Muscle of leg (tissue), 3 donors: ENCODE measurements at regions not wholly inside any gene's neighbourhood (a gene's known extent, or its start where the extent isn't known, plus 50 kb on each side); places are given as distances from the start of the nearest gene placed in this dataset.

ENCODE experiments used
- DNase-seq: peaks from one replicate; pipeline ENCODE4 v3.0.0; 2013
- H3K27ac ChIP-seq: one replicate; pipeline ENCODE4 v1.5.1; 2013; ENCODE audit warnings: mild to moderate bottlenecking, low read length, control low read depth
- H3K27me3 ChIP-seq: one replicate; pipeline ENCODE4 v1.6.1; 2013; ENCODE audit warnings: low read length; ENCODE audit not compliant: control insufficient read depth, insufficient read depth
- H3K36me3 ChIP-seq: one replicate; pipeline ENCODE4 v1.6.1; 2013; ENCODE audit warnings: low read length; ENCODE audit not compliant: control insufficient read depth, insufficient read depth
- H3K4me1 ChIP-seq: one replicate; pipeline ENCODE4 v1.6.1; 2013; ENCODE audit warnings: low read length; ENCODE audit not compliant: control insufficient read depth, insufficient read depth
- H3K4me3 ChIP-seq: one replicate; pipeline ENCODE4 v1.5.1; 2013; ENCODE audit warnings: low read length, control low read depth
- H3K9me3 ChIP-seq: replicated peaks from 2 replicates; pipeline ENCODE4 v1.6.1; 2013; ENCODE audit warnings: low read depth, low read length; ENCODE audit not compliant: control insufficient read depth
- WGBS: methylation state at CpG from one replicate; pipeline ENCODE4 v1.1.5; 2013; ENCODE audit warnings: missing lambda C conversion rate; ENCODE audit not compliant: insufficient coverage; 5-methylcytosine and 5-hydroxymethylcytosine counted together

DNA sequence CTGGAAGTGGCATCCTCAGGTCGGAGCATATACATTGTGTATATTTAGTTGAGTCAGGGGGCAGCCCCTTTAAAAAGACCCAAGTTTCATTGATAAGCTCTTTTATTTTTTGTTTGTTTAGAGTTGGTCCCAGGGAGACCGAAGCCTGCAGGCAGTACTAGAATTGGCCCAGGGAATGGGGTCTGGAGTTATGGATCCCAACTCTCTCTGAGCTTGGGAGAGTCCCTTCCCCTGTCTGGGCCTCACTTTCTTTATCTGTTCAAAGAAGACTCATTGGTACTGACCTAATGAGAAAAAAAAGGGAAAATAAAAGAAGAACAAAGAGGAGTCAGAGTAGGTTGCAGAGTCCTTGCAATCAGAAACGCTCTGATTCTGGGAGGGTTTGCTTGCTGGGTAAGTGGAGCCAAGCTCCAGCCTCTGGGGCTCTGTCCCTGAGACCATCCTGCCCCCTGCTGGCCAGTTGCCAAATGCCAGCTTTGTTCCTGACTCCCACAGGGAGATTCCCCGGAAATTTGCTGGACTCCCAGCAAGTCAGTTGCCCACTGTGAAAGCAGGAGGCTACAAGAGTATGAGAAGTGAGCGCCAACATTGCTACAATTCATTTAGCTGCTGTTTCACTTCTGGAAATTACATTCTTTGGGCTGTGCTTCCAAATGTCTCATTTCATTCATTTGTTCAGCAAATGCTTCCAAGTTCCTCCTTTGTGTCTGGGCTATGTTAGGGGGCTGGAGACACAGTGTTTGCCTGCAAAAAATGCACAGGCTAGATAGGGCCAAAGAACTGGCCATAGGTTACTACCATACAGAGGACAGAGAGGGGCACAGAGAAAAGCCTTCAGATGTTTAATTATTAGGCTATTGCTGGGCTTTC, 156.2 kb downstream of the MELK start:
- Histone ChIP-seq H3K9me3 (no peaks in the 10 kb centered on the region), H3K27me3 (peaks cover 3% of the 10 kb centered on the region), H3K27ac (no peak overlapping the region), H3K36me3 (no peaks in the 10 kb centered on the region), H3K4me3 (no peak overlapping the region), H3K4me1 (no peaks in the 10 kb centered on the region)
- 15% methylated on average over 4 of the region's 5 CpGs for WGBS
- DNase-seq, result peak; percentile 25

- DNase-seq, result no peak
- no peak overlapping the region for H3K27ac ChIP-seq
- H3K9me3 ChIP-seq, result no peaks in the 10 kb centered on the region
- no peaks in the 10 kb centered on the region for H3K36me3 ChIP-seq
- H3K27me3 ChIP-seq, result peaks cover 3% of the 10 kb centered on the region
- no peak overlapping the region for H3K4me3 ChIP-seq
- H3K4me1 ChIP-seq, result no peaks in the 10 kb centered on the region
- no CpG with 5 or more reads among the region's 2 CpGs for WGBS
Measured at GRCh38 chr9:36729906-36730305, 157.2 kb downstream of the MELK start.

DNA sequence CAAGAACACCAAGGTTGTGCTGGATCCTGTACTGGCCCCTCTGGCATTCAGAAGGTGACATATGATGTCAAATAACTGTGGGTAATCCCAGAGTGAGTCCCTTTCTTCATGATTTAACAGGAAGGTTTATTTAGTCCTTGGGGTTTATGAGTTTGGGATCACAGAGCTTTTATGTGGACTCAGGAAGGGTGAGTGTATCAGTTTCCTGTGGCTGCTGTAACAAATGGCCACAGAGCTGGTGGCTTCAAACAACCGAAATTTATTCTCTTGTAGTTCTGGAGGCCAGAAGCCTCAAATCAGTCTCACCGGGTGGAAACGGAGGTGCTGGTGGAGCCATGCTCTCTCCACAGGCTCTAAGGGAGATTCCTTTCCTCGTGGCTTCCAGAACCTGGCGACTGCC, 157.7 kb downstream of the MELK start:
- H3K27me3 ChIP-seq, result peaks cover 5% of the 10 kb centered on the region
- no peaks in the 10 kb centered on the region for H3K9me3 ChIP-seq
- H3K36me3 ChIP-seq, result no peaks in the 10 kb centered on the region
- H3K27ac ChIP-seq, result no peak overlapping the region
- no peak for DNase-seq
- H3K4me1 ChIP-seq, result no peaks in the 10 kb centered on the region
- H3K4me3 ChIP-seq, result no peak overlapping the region
- WGBS, result 70% methylated on average over 5 of the region's 5 CpGs

DNA sequence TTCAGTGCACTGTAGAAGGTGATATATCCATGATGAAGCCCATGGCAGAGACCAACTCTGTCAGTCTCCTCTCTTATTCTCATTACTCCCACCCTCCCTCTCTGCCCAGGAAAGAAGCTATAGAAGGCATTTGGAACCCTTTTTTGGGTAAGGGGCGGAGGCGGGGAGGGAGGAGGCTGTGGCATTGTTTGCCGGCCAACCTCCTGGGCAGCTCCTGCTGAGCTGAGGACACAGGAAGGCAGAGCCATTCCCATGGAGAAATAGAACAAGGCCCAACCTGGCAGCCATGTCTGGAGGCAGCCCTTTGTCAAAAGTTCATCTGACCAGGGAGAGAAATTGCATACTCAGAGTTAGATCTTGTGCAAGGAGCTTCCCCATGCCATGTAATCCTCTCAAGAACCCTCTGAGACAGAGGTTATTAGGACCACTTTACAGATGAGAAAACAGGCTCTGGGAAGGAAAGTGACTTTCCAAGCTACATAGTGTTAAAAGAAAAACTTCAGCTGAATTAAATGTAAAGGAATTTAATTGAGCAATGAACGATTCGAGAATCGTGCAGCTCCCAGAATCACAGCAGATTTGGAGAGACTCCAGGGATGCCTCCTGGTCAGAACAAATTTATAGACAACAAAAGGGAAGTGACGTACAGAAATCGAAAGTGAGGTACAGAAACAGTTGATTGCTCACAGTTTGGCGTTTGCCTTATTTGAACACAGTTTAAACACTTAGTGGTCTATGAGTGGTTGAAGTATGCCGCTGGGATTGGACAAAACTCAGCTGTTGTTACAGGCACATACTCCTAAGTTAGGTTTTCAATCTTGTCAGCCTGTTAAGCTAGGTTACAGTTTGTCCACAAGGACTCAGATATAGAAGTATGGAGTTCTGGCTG, 158.6 kb downstream of the MELK start:
- H3K36me3 ChIP-seq, result no peaks in the 10 kb centered on the region
- no peak overlapping the region for H3K4me3 ChIP-seq
- H3K27me3 ChIP-seq, result peaks cover 5% of the 10 kb centered on the region
- no peaks in the 10 kb centered on the region for H3K4me1 ChIP-seq
- no peak overlapping the region for H3K27ac ChIP-seq
- no peak for DNase-seq
- H3K9me3 ChIP-seq, result no peaks in the 10 kb centered on the region
- WGBS, result 61% methylated on average over 10 of the region's 10 CpGs

DNA sequence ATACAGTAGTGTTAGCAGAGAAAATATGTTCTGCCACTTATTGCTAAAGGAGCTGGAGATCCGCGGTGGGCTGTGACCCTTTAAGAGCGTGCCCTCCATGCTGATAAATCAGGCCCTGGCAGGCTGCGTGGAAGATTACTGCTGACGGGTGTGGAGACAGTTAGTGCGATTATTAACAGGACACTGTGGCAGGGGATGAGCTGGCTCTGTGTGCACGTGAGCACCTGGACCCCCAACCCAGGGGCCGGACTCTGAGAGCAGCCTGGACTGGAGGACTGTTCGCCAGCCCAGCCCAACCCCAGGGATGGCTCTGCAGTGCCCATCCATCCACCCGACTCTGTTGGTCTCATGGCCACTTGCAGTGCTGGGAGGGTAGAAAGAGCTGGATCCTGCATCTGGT, 162.0 kb downstream of the MELK start:
- no peak for DNase-seq
- Histone ChIP-seq H3K36me3 (no peaks in the 10 kb centered on the region), H3K27me3 (peaks cover 28% of the 10 kb centered on the region), H3K4me1 (no peaks in the 10 kb centered on the region), H3K27ac (no peak overlapping the region), H3K4me3 (no peak overlapping the region), H3K9me3 (no peaks in the 10 kb centered on the region)
- 73% methylated on average over 10 of the region's 10 CpGs for WGBS

DNA sequence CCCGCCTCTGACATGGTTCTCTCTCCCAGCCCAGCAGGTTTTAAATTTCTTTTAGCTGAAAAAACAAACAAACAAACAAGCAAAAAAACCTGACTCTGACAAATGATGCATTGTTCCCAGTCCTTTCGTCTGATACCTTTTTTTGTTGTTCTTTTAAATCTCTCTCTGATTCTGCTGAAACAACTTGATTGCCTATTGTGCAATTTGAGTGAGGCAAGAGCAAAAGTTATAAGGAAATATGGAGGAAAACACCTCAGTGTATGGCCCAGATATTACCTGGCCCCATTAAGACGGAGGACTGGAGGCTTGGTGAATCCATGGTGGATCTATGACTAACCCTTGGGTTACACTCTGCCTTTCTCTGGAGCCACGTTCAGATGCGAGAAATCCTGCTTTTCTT, 164.0 kb downstream of the MELK start:
- Histone ChIP-seq H3K4me1 (no peaks in the 10 kb centered on the region), H3K27me3 (peaks cover 45% of the 10 kb centered on the region)
- WGBS, result 95% methylated on average over 4 of the region's 5 CpGs

GRCh38 chr9:36738318-36738976, 165.8 kb downstream of the MELK start:
- 51% methylated on average over 6 of the region's 11 CpGs for WGBS
- H3K36me3 ChIP-seq, result no peaks in the 10 kb centered on the region
- H3K4me3 ChIP-seq, result no peak overlapping the region
- no peak for DNase-seq
- no peaks in the 10 kb centered on the region for H3K4me1 ChIP-seq
- no peak overlapping the region for H3K27ac ChIP-seq
- H3K9me3 ChIP-seq, result no peaks in the 10 kb centered on the region
- H3K27me3 ChIP-seq, result peaks cover 46% of the 10 kb centered on the region

More for the DNA sequence above, 164.0 kb downstream of the MELK start:
- Histone ChIP-seq H3K36me3 (no peaks in the 10 kb centered on the region), H3K4me3 (no peak overlapping the region), H3K27ac (no peak overlapping the region), H3K9me3 (no peaks in the 10 kb centered on the region)
- no peak for DNase-seq

DNA sequence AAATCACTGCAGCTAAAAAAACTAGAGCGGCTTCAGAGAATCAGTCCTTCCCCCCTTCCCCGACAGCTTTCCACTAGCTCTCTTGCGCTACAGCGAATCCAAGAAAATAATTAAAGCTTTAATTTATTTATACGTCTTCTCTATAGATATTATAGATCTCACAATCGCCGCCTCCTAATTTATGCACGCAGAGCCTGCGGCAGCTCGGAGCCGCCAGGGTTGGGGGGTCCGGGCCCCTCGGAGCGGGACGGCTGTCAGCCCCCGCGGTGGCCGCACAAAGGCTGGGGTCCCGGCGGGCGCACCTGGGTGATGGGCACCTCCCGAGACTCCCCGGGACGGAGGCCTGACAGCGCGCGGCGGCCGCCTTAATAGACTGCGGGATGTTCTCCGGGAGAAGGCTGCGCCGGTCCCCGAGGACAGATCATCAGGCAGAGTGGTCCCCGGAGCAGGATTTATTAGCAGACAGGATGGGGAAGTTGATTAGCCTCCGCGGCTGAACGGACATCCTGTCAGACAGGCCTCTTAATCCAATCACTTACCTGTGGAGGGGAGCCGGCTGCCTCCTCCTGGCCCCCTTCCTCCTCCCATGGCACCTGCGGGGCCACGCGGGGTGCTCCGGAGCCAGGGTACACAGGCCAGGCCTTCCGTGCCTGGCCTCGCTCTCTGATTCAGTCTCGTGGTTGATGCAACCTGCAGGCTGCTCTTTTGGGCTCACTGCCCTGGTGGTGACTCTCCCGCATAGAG, 166.8 kb downstream of the MELK start:
- Histone ChIP-seq H3K9me3 (no peaks in the 10 kb centered on the region), H3K27me3 (peaks cover 46% of the 10 kb centered on the region), H3K27ac (no peak overlapping the region), H3K4me3 (no peak overlapping the region), H3K4me1 (no peaks in the 10 kb centered on the region), H3K36me3 (no peaks in the 10 kb centered on the region)
- 7% methylated on average over 37 of the region's 47 CpGs for WGBS
- DNase-seq, result no peak

DNA sequence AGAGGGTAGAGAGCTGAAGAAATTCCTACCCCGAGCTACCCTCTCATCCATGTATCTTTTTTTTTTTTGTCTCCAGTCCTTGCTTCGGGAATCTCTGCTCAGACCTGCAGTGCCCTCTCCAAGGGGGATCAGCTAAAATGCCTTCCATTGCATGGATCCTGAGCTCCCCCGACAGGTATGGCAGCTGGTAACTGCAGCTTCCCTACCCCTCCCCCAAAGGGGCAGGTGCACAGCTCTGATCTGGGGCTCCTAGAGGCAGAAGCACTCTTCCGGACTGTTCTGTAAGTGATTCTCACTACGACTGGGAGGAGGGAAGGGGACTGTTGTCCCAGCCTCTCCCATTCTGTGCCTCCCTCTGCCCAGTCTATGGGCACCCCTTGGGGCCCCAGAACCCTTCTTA, 169.6 kb downstream of the MELK start:
- Histone ChIP-seq H3K27me3 (peaks cover 40% of the 10 kb centered on the region), H3K36me3 (no peaks in the 10 kb centered on the region), H3K9me3 (no peaks in the 10 kb centered on the region), H3K4me1 (no peaks in the 10 kb centered on the region), H3K4me3 (no peak overlapping the region), H3K27ac (no peak overlapping the region)
- DNase-seq, result no peak
- WGBS, result 39% methylated on average over 2 of the region's 5 CpGs
